Duodenal mucosa (tissue), 2 donors: ENCODE measurements at regions not wholly inside any gene's neighbourhood (a gene's known extent, or its start where the extent isn't known, plus 50 kb on each side); places are given as distances from the start of the nearest gene placed in this dataset.
"Not testable (repeated sequence)": the region's sequence is repeated elsewhere in the genome, so short reads cannot be mapped to it uniquely, and the experiment has no call there.

ENCODE experiments used
- H3K27ac ChIP-seq: one replicate; pipeline ENCODE4 v1.7.0; 2013; ENCODE audit warnings: low read depth, low read length
- H3K27me3 ChIP-seq, 2 donors: one replicate each; pipeline ENCODE4 v1.7.0; 2013; ENCODE audit warnings: low read length in 2 of 2, control low read depth in 1 of 2; ENCODE audit not compliant: insufficient read depth in 2 of 2, control insufficient read depth in 1 of 2
- H3K36me3 ChIP-seq, 2 donors: one replicate each; pipeline ENCODE4 v1.7.0; 2013; ENCODE audit warnings: low read length in 2 of 2, control low read depth in 1 of 2; ENCODE audit not compliant: insufficient read depth in 2 of 2, control insufficient read depth in 1 of 2
- H3K4me1 ChIP-seq, 2 donors: one replicate each; pipeline ENCODE4 v1.7.0; 2013; ENCODE audit warnings: low read length in 2 of 2, control low read depth in 1 of 2; ENCODE audit not compliant: insufficient read depth in 2 of 2, control insufficient read depth in 1 of 2
- H3K4me3 ChIP-seq, 2 donors: one replicate each; pipeline ENCODE4 v1.7.0; 2013; ENCODE audit warnings: low read length in 2 of 2, low read depth in 1 of 2
- H3K9ac ChIP-seq, 2 donors: one replicate each; pipeline ENCODE4 v1.7.0; 2013; ENCODE audit warnings: low read length in 2 of 2, low read depth in 1 of 2
- H3K9me3 ChIP-seq, 2 donors: one replicate each; pipeline ENCODE4 v1.7.0; 2013; ENCODE audit warnings: low read length in 2 of 2, control low read depth in 1 of 2; ENCODE audit not compliant: control insufficient read depth in 1 of 2

- no peak overlapping the region for H3K9ac ChIP-seq
- H3K4me1 ChIP-seq = no peaks in the 10 kb centered on the region
- no peaks in the 10 kb centered on the region for H3K27me3 ChIP-seq
- no peak overlapping the region for H3K4me3 ChIP-seq
- H3K36me3 ChIP-seq = no peaks in the 10 kb centered on the region
- no peak overlapping the region for H3K27ac ChIP-seq
- H3K9me3 ChIP-seq = no peaks in the 10 kb centered on the region
Measured at GRCh38 chr4:19193274-19193981, 1058.3 kb upstream of the SLIT2 start.

- Histone ChIP-seq H3K4me3 (no peak overlapping the region), H3K27ac (no peak overlapping the region), H3K9ac (no peak overlapping the region), H3K9me3 (no peaks in the 10 kb centered on the region), H3K27me3 (no peaks in the 10 kb centered on the region), H3K4me1 (no peaks in the 10 kb centered on the region), H3K36me3 (no peaks in the 10 kb centered on the region)
Measured at GRCh38 chr4:19191979-19192650, 1059.6 kb upstream of the SLIT2 start.

- H3K4me1 ChIP-seq = no peaks in the 10 kb centered on the region
- H3K9me3 ChIP-seq = no peaks in the 10 kb centered on the region
- H3K4me3 ChIP-seq = no peak overlapping the region
- H3K36me3 ChIP-seq = no peaks in the 10 kb centered on the region
- no peak overlapping the region for H3K27ac ChIP-seq
- H3K9ac ChIP-seq = no peak overlapping the region
- H3K27me3 ChIP-seq = no peaks in the 10 kb centered on the region
Measured at GRCh38 chr4:19187691-19188090, 1064.0 kb upstream of the SLIT2 start.

- no peak overlapping the region for H3K27ac ChIP-seq
- no peak overlapping the region for H3K9ac ChIP-seq
- no peaks in the 10 kb centered on the region for H3K9me3 ChIP-seq
- H3K27me3 ChIP-seq = no peaks in the 10 kb centered on the region
- H3K4me1 ChIP-seq = no peaks in the 10 kb centered on the region
- H3K36me3 ChIP-seq = no peaks in the 10 kb centered on the region
- H3K4me3 ChIP-seq = no peak overlapping the region
Measured at GRCh38 chr4:19187096-19187495, 1064.6 kb upstream of the SLIT2 start.

- not testable (repeated sequence) for H3K9ac ChIP-seq
Measured at GRCh38 chr4:19181631-19182030, 1070.1 kb upstream of the SLIT2 start.

GRCh38 chr4:19178835-19179234 is 1072.9 kb upstream of the SLIT2 start:
- Histone ChIP-seq H3K36me3 (no peaks in the 10 kb centered on the region), H3K4me1 (no peaks in the 10 kb centered on the region), H3K27ac (no peak overlapping the region), H3K9ac (no peak overlapping the region), H3K4me3 (no peak overlapping the region), H3K27me3 (no peaks in the 10 kb centered on the region), H3K9me3 (peaks cover 0 to 9% of the 10 kb centered on the region in 2 donors)

More at GRCh38 chr4:19181631-19182030, 1070.1 kb upstream of the SLIT2 start:
- not testable (repeated sequence) for H3K4me1 ChIP-seq, H3K4me3 ChIP-seq, H3K27me3 ChIP-seq, H3K36me3 ChIP-seq, H3K27ac ChIP-seq, H3K9me3 ChIP-seq

GRCh38 chr4:19177616-19178015 is 1074.1 kb upstream of the SLIT2 start:
- H3K36me3 ChIP-seq = no peaks in the 10 kb centered on the region
- H3K9ac ChIP-seq = no peak overlapping the region
- H3K27me3 ChIP-seq = no peaks in the 10 kb centered on the region
- H3K27ac ChIP-seq = no peak overlapping the region
- H3K4me3 ChIP-seq = no peak overlapping the region
- peaks cover 0 to 9% of the 10 kb centered on the region in 2 donors for H3K9me3 ChIP-seq
- no peaks in the 10 kb centered on the region for H3K4me1 ChIP-seq

- H3K36me3 ChIP-seq = no peaks in the 10 kb centered on the region
- H3K27ac ChIP-seq = no peak overlapping the region
- no peak overlapping the region for H3K9ac ChIP-seq
- no peaks in the 10 kb centered on the region for H3K9me3 ChIP-seq
- no peaks in the 10 kb centered on the region for H3K27me3 ChIP-seq
- H3K4me1 ChIP-seq = no peaks in the 10 kb centered on the region
- no peak overlapping the region for H3K4me3 ChIP-seq
Measured at GRCh38 chr4:19171832-19172231, 1079.9 kb upstream of the SLIT2 start.

- Histone ChIP-seq H3K27ac (no peak overlapping the region), H3K9ac (no peak overlapping the region), H3K4me3 (no peak overlapping the region), H3K4me1 (no peaks in the 10 kb centered on the region), H3K27me3 (no peaks in the 10 kb centered on the region), H3K36me3 (no peaks in the 10 kb centered on the region), H3K9me3 (peaks cover 0 to 6% of the 10 kb centered on the region in 2 donors)
Measured at GRCh38 chr4:19167311-19167710, 1084.4 kb upstream of the SLIT2 start.

- peaks cover 2 to 6% of the 10 kb centered on the region in 2 donors for H3K9me3 ChIP-seq
- H3K4me3 ChIP-seq = no peak overlapping the region
- no peak overlapping the region for H3K27ac ChIP-seq
- no peaks in the 10 kb centered on the region for H3K27me3 ChIP-seq
- no peaks in the 10 kb centered on the region for H3K36me3 ChIP-seq
- H3K4me1 ChIP-seq = no peaks in the 10 kb centered on the region
- H3K9ac ChIP-seq = no peak overlapping the region
Measured at GRCh38 chr4:19164334-19164733, 1087.4 kb upstream of the SLIT2 start.
